Naive thymus-derived CD4-positive, alpha-beta T cell (primary cell): ENCODE measurements at regions not wholly inside any gene's neighbourhood (a gene's known extent, or its start where the extent isn't known, plus 50 kb on each side); places are given as distances from the start of the nearest gene placed in this dataset.

Experiments
- ATAC-seq: fragments of 150-1000 bp; cut with Tn5 transposase; 2 replicates; pipeline ENCODE4 v1.10.0; 2021; ENCODE audit warnings: mild to moderate bottlenecking, moderate library complexity
- CTCF ChIA-PET: fragments of 350-600 bp; sonication (Branson Sonifier 250); formaldehyde crosslinking; loops from one replicate; lab custom pipeline; 2021; ENCODE audit warnings: antibody characterized with exemption; lab: Charles Lee
- POLR2A ChIA-PET: fragments of 350-600 bp; sonication (Branson Sonifier 250); formaldehyde crosslinking; loops from one replicate; lab custom pipeline; 2021; ENCODE audit warnings: antibody characterized with exemption, inconsistent platforms; lab: Charles Lee
- DNase-seq, 9 donors: peaks; one replicate each; pipeline versions ENCODE4 v3.0.0 to v3.0.0-alpha.2; 2020 to 2022; ENCODE audit warnings: mixed read lengths in 1 of 9
- H3K27ac ChIP-seq: one replicate; pipeline ENCODE4 v1.7.0; 2013; ENCODE audit warnings: mild to moderate bottlenecking, low read depth, low read length, moderate library complexity
- H3K27me3 ChIP-seq, 2 donors: one replicate each; pipeline ENCODE4 v1.7.0; 2013; ENCODE audit warnings: low read length in 2 of 2, mild to moderate bottlenecking in 2 of 2, moderate library complexity in 2 of 2; ENCODE audit not compliant: control insufficient read depth in 2 of 2, insufficient read depth in 2 of 2
- H3K36me3 ChIP-seq, 3 experiments: 1 replicate in 2 of 3; 2 replicates in 1 of 3; pipeline ENCODE4 v1.7.0; 2013; ENCODE audit warnings: low read length in 3 of 3, mild to moderate bottlenecking in 3 of 3, moderate library complexity in 1 of 3; ENCODE audit not compliant: insufficient read depth in 3 of 3, control insufficient read depth in 2 of 3
- H3K4me1 ChIP-seq, 2 donors: one replicate each; pipeline ENCODE4 v1.7.0; 2013; ENCODE audit warnings: low read length in 2 of 2, mild to moderate bottlenecking in 2 of 2, moderate library complexity in 1 of 2; ENCODE audit not compliant: control insufficient read depth in 2 of 2, insufficient read depth in 2 of 2
- H3K4me3 ChIP-seq: 2 replicates; pipeline ENCODE4 v1.7.0; 2013; ENCODE audit warnings: mild to moderate bottlenecking, low read length
- H3K9me3 ChIP-seq, 3 experiments: 1 replicate in 2 of 3; 2 replicates in 1 of 3; pipeline ENCODE4 v1.7.0; 2013; ENCODE audit warnings: low read length in 3 of 3; ENCODE audit not compliant: control insufficient read depth in 2 of 3
- H3K27ac Mint-ChIP-seq, 9 donors: one replicate each; pipeline ENCODE4 v1.8.0; 2020 to 2022; ENCODE audit warnings: mixed read lengths in 9 of 9, mild to moderate bottlenecking in 8 of 9, moderate library complexity in 5 of 9, inconsistent platforms in 2 of 9
- H3K27me3 Mint-ChIP-seq, 5 donors: one replicate each; pipeline ENCODE4 v1.8.0; 2021 to 2022; ENCODE audit warnings: mixed read lengths in 5 of 5, mild to moderate bottlenecking in 1 of 5
- H3K36me3 Mint-ChIP-seq, 5 donors: one replicate each; pipeline ENCODE4 v1.8.0; 2020 to 2022; ENCODE audit warnings: mixed read lengths in 5 of 5, mild to moderate bottlenecking in 3 of 5, inconsistent platforms in 1 of 5
- H3K4me1 Mint-ChIP-seq, 7 donors: one replicate each; pipeline ENCODE4 v1.8.0; 2020 to 2022; ENCODE audit warnings: mixed read lengths in 7 of 7, mild to moderate bottlenecking in 3 of 7, inconsistent platforms in 1 of 7
- H3K4me3 Mint-ChIP-seq, 10 donors: one replicate each; pipeline ENCODE4 v1.8.0; 2020 to 2022; ENCODE audit warnings: mild to moderate bottlenecking in 10 of 10, mixed read lengths in 10 of 10, moderate library complexity in 6 of 10, inconsistent platforms in 2 of 10
- H3K9me3 Mint-ChIP-seq, 11 donors: one replicate each; pipeline ENCODE4 v1.8.0; 2020 to 2022; ENCODE audit warnings: mixed read lengths in 11 of 11, mild to moderate bottlenecking in 4 of 11, inconsistent platforms in 1 of 11, moderate library complexity in 1 of 11
- intact Hi-C, 2 donors: fragments of 100-400 bp; cut with micrococcal nuclease; formaldehyde crosslinking; loops; one replicate each; pipeline ENCODE4 v1.15.1; 2023

- H3K9me3 ChIP-seq = no peaks in the 10 kb centered on the region
- intact Hi-C loops = no loop called here
- Mint-ChIP-seq H3K36me3 (peaks cover 0 to under 1% (median 0%) of the 10 kb centered on the region in 5 donors), H3K4me3 (no peak overlapping the region), H3K9me3 (peaks cover 0 to 5% (median 0%) of the 10 kb centered on the region in 11 donors), H3K27me3 (no peaks in the 10 kb centered on the region), H3K4me1 (no peaks in the 10 kb centered on the region), H3K27ac (no peak overlapping the region)
- H3K27ac ChIP-seq = no peak overlapping the region
- no peak overlapping the region for H3K4me3 ChIP-seq
- POLR2A ChIA-PET = no interaction called here
- H3K36me3 ChIP-seq = no peaks in the 10 kb centered on the region
- H3K4me1 ChIP-seq = no peaks in the 10 kb centered on the region
- no peaks in the 10 kb centered on the region for H3K27me3 ChIP-seq
- ATAC-seq = no peak
- DNase-seq = no peak
- CTCF ChIA-PET = no interaction called here
Measured at GRCh38 chr5:84642324-84642723, 257.6 kb upstream of the EDIL3 start.

GRCh38 chr5:84637662-84638375 lies 253.1 kb upstream of the EDIL3 start:
- H3K4me1 ChIP-seq = no peaks in the 10 kb centered on the region
- no peaks in the 10 kb centered on the region for H3K36me3 Mint-ChIP-seq
- H3K27ac Mint-ChIP-seq = no peak overlapping the region
- DNase-seq (no peak), ATAC-seq (no peak)
- H3K9me3 Mint-ChIP-seq = peaks cover 0 to 5% (median 0%) of the 10 kb centered on the region in 11 donors
- no peaks in the 10 kb centered on the region for H3K27me3 ChIP-seq
- H3K4me1 Mint-ChIP-seq = no peaks in the 10 kb centered on the region
- H3K4me3 Mint-ChIP-seq = no peak overlapping the region
- H3K4me3 ChIP-seq = no peak overlapping the region
- ChIA-PET CTCF (no interaction called here), POLR2A (no interaction called here)
- no peak overlapping the region for H3K27ac ChIP-seq
- intact Hi-C loops = no loop called here
- H3K9me3 ChIP-seq = no peaks in the 10 kb centered on the region
- no peaks in the 10 kb centered on the region for H3K27me3 Mint-ChIP-seq
- no peaks in the 10 kb centered on the region for H3K36me3 ChIP-seq

GRCh38 chr5:84635235-84636055 lies 250.8 kb upstream of the EDIL3 start:
- intact Hi-C loops = no loop called here
- Histone ChIP-seq H3K27ac (no peak overlapping the region), H3K9me3 (no peaks in the 10 kb centered on the region), H3K4me3 (no peak overlapping the region), H3K36me3 (no peaks in the 10 kb centered on the region), H3K27me3 (no peaks in the 10 kb centered on the region), H3K4me1 (no peaks in the 10 kb centered on the region)
- Mint-ChIP-seq H3K9me3 (peaks cover 0 to 4% (median 0%) of the 10 kb centered on the region in 11 donors), H3K36me3 (no peaks in the 10 kb centered on the region), H3K4me1 (no peaks in the 10 kb centered on the region), H3K4me3 (no peak overlapping the region), H3K27ac (no peak overlapping the region), H3K27me3 (no peaks in the 10 kb centered on the region)
- ChIA-PET CTCF (no interaction called here), POLR2A (no interaction called here)
- DNase-seq (no peak), ATAC-seq (no peak)

GRCh38 chr5:84634256-84634655 lies 249.6 kb upstream of the EDIL3 start:
- ATAC-seq = no peak
- no peaks in the 10 kb centered on the region for H3K27me3 Mint-ChIP-seq

GRCh38 chr5:84632418-84632817 lies 247.7 kb upstream of the EDIL3 start:
- no peaks in the 10 kb centered on the region for H3K27me3 Mint-ChIP-seq
- Histone ChIP-seq H3K4me1 (no peaks in the 10 kb centered on the region), H3K27ac (no peak overlapping the region), H3K4me3 (no peak overlapping the region), H3K9me3 (no peaks in the 10 kb centered on the region), H3K27me3 (no peaks in the 10 kb centered on the region), H3K36me3 (no peaks in the 10 kb centered on the region)
- no peak for DNase-seq
- peaks cover 0 to 4% (median 0%) of the 10 kb centered on the region in 11 donors for H3K9me3 Mint-ChIP-seq
- POLR2A ChIA-PET = no interaction called here
- no peaks in the 10 kb centered on the region for H3K36me3 Mint-ChIP-seq
- H3K4me3 Mint-ChIP-seq = no peak overlapping the region
- H3K27ac Mint-ChIP-seq = no peak overlapping the region
- no peak for ATAC-seq
- intact Hi-C loops = no loop called here
- no peaks in the 10 kb centered on the region for H3K4me1 Mint-ChIP-seq
- CTCF ChIA-PET = no interaction called here

More at GRCh38 chr5:84634256-84634655, 249.6 kb upstream of the EDIL3 start:
- Histone ChIP-seq H3K27me3 (no peaks in the 10 kb centered on the region), H3K4me3 (no peak overlapping the region), H3K36me3 (no peaks in the 10 kb centered on the region), H3K4me1 (no peaks in the 10 kb centered on the region), H3K27ac (no peak overlapping the region), H3K9me3 (no peaks in the 10 kb centered on the region)
- Mint-ChIP-seq H3K27ac (no peak overlapping the region), H3K36me3 (no peaks in the 10 kb centered on the region), H3K9me3 (peaks cover 0 to 4% (median 0%) of the 10 kb centered on the region in 11 donors), H3K4me3 (no peak overlapping the region), H3K4me1 (no peaks in the 10 kb centered on the region)
- DNase-seq = no peak
- intact Hi-C loops = no loop called here
- ChIA-PET POLR2A (no interaction called here), CTCF (no interaction called here)

GRCh38 chr5:84628918-84629317 lies 244.2 kb upstream of the EDIL3 start:
- ChIA-PET CTCF (no interaction called here), POLR2A (no interaction called here)
- intact Hi-C loops = no loop called here
- no peak for ATAC-seq
- no peak for DNase-seq
- Mint-ChIP-seq H3K27me3 (no peaks in the 10 kb centered on the region), H3K9me3 (peaks cover 0 to 4% (median 0%) of the 10 kb centered on the region in 11 donors), H3K4me1 (peaks cover 0 to 6% (median 1%) of the 10 kb centered on the region in 7 donors), H3K4me3 (no peak overlapping the region), H3K36me3 (no peaks in the 10 kb centered on the region), H3K27ac (no peak overlapping the region)
- no peak overlapping the region for H3K27ac ChIP-seq
- H3K4me1 ChIP-seq = no peaks in the 10 kb centered on the region
- H3K9me3 ChIP-seq = no peaks in the 10 kb centered on the region
- no peaks in the 10 kb centered on the region for H3K36me3 ChIP-seq
- no peaks in the 10 kb centered on the region for H3K27me3 ChIP-seq
- no peak overlapping the region for H3K4me3 ChIP-seq
